ENCODE measurements at regions not wholly inside any gene's neighbourhood (a gene's known extent, or its start where the extent isn't known, plus 50 kb on each side); places are given as distances from the start of the nearest gene placed in this dataset.

DNA sequence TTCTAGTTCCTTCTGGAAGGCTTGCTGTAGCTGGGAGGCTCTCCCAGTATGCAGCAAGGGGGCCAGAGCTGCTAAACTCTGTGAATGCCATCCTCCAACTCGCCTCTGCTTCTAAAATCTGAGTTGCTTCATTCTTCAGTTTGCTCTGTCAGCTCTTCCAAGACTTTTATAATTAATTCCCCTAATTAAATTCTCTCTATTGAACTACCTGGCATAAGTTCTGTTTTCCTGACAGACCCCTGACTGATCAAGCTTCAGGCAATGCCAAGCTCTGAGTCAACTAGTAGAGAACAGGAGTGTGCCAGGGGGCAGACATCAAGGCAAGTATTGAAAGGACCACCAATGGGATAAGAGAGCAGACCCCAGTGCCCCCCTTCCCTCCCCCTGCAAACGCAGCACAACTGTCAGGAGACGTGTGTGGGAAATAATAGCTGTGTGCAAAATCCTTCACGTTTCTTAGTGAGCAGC, 109.3 kb upstream of the TAB2 start:
- TF ChIP-seq, protein P1, sequence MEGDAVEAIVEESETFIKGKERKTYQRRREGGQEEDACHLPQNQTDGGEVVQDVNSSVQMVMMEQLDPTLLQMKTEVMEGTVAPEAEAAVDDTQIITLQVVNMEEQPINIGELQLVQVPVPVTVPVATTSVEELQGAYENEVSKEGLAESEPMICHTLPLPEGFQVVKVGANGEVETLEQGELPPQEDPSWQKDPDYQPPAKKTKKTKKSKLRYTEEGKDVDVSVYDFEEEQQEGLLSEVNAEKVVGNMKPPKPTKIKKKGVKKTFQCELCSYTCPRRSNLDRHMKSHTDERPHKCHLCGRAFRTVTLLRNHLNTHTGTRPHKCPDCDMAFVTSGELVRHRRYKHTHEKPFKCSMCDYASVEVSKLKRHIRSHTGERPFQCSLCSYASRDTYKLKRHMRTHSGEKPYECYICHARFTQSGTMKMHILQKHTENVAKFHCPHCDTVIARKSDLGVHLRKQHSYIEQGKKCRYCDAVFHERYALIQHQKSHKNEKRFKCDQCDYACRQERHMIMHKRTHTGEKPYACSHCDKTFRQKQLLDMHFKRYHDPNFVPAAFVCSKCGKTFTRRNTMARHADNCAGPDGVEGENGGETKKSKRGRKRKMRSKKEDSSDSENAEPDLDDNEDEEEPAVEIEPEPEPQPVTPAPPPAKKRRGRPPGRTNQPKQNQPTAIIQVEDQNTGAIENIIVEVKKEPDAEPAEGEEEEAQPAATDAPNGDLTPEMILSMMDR (IDR thresholded peaks at IDR 0.05; ENCODE audit: low read depth, low read length), result no peak
- TF ChIP-seq EZH2phosphoT487 (IDR thresholded peaks at IDR 0.05; ENCODE audit: low read depth), result no peak
- Histone ChIP-seq H3K9me3 (ENCODE audit: insufficient read depth, low read length) (no peaks in the 10 kb centered on the region), H3K4me1 (ENCODE audit: low read length) (peaks cover 45% of the 10 kb centered on the region), H3K4me2 (ENCODE audit: low read length) (no peak overlapping the region), H2AFZ (ENCODE audit: low read depth, low read length) (no peak overlapping the region), H3K27me3 (ENCODE audit: low read depth, low read length) (no peaks in the 10 kb centered on the region), H3K4me3 (ENCODE audit: low read length) (no peak overlapping the region), H4K20me1 (ENCODE audit: insufficient read depth, low read length) (no peaks in the 10 kb centered on the region), H3K36me3 (replicated peaks; ENCODE audit: low read depth, low read length) (no peaks in the 10 kb centered on the region), H3K9ac (ENCODE audit: low read length) (no peak overlapping the region), H3K79me2 (ENCODE audit: low read length) (no peaks in the 10 kb centered on the region), H3K27ac (ENCODE audit: low read length) (no peak overlapping the region)

DNA sequence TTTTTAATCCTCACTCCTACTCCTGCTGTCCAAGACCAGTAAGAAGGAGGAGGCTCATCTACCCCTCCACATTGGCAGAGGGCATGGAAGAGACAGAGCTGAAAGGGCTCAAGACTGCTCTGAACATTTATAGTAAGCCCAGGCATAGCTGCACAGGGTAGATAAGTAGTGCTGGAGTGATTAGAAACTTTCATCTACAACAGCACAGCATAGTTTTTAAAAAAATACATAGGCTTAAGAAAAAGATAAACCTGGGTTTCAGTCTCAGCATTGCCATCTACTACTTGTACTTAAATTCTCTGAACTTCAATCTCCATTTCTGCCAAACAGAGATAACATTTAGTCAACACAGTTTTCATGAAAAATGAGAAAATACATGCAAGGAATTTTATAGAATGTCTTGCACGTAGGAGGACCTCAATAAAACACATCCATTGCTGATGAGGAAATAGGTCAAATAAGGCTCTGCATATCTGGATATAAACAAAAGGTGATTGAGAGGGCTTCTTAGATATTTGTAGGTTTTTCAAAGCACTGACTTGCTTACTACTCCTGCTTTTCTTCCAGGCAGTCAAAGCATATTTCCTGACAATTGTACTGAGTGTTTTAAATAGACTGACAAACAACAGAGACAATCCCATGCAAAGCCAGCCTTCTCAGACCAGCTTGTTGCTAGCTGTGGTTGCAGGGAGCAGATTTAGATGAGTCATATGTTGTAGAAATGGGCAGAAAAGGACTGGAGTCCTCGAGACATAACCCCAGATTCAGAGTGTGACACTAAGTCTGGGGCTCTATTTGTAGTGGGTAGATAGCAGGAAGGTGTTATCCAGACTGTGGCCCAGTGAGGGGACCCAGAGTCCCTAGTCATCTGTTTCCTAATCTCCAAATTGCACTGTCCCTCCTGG, 107.4 kb upstream of the TAB2 start:
- no peak for TF ChIP-seq EZH2phosphoT487 (IDR thresholded peaks at IDR 0.05; ENCODE audit: low read depth)
- TF ChIP-seq, protein P1 (IDR thresholded peaks at IDR 0.05; ENCODE audit: low read depth, low read length), result no peak
- Histone ChIP-seq H3K27me3 (ENCODE audit: low read depth, low read length) (no peaks in the 10 kb centered on the region), H3K79me2 (ENCODE audit: low read length) (no peaks in the 10 kb centered on the region), H3K36me3 (replicated peaks; ENCODE audit: low read depth, low read length) (no peaks in the 10 kb centered on the region), H3K9ac (ENCODE audit: low read length) (peak overlapping the region; percentile 49; the same call in 1 of the 2 replicates), H3K9me3 (ENCODE audit: insufficient read depth, low read length) (no peaks in the 10 kb centered on the region), H3K27ac (ENCODE audit: low read length) (peak overlapping the region; percentile 91), H3K4me1 (ENCODE audit: low read length) (peaks cover 46% of the 10 kb centered on the region), H2AFZ (ENCODE audit: low read depth, low read length) (peak overlapping the region; percentile 41; the same call in 1 of the 2 replicates), H3K4me3 (ENCODE audit: low read length) (0 out of 2 replicates have a peak overlapping the region, but pooled peaks have one; percentile 34), H4K20me1 (ENCODE audit: insufficient read depth, low read length) (no peaks in the 10 kb centered on the region), H3K4me2 (ENCODE audit: low read length) (peak overlapping the region; percentile 74)

DNA sequence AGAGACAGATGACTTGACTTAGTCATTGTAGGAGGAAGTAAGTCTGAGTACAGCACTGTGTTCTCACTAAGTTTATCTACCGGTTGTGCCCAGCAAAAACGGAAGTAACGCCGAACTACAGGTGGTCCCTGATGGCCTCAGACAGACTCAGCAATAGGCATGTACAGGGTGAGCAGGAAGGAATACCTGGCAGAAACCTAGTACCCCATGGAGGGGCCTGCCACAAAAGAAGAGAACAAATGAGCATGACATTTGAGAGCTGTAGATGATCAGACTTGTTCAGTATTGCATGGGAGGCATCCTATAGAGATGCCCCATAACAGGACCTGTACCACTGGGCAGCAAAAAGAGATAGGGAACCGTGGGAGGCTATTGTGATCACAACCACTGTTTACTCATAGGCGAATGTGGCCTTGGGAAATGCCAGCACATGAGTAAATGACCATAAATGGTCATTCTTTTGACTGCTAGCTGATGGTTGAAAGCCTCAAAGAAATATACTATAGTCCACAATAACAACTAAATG, 106.4 kb upstream of the TAB2 start:
- H3K4me2 ChIP-seq (ENCODE audit: low read length), result peak overlapping the region; percentile 74
- H3K9ac ChIP-seq (ENCODE audit: low read length), result peak overlapping the region; percentile 49; the same call in 1 of the 2 replicates

More for the DNA sequence above, 106.4 kb upstream of the TAB2 start:
- Histone ChIP-seq H4K20me1 (ENCODE audit: insufficient read depth, low read length) (no peaks in the 10 kb centered on the region), H3K27ac (ENCODE audit: low read length) (peak overlapping the region; percentile 91), H3K9me3 (ENCODE audit: insufficient read depth, low read length) (no peaks in the 10 kb centered on the region), H3K36me3 (replicated peaks; ENCODE audit: low read depth, low read length) (no peaks in the 10 kb centered on the region), H3K4me3 (ENCODE audit: low read length) (no peak overlapping the region), H2AFZ (ENCODE audit: low read depth, low read length) (peak overlapping the region; percentile 73), H3K27me3 (ENCODE audit: low read depth, low read length) (no peaks in the 10 kb centered on the region), H3K4me1 (ENCODE audit: low read length) (peaks cover 46% of the 10 kb centered on the region), H3K79me2 (ENCODE audit: low read length) (no peaks in the 10 kb centered on the region)
- TF ChIP-seq, protein P1 (IDR thresholded peaks at IDR 0.05; ENCODE audit: low read depth, low read length), result no peak
- no peak for TF ChIP-seq EZH2phosphoT487 (IDR thresholded peaks at IDR 0.05; ENCODE audit: low read depth)
